ENCODE measurements at regions not wholly inside any gene's neighbourhood (a gene's known extent, or its start where the extent isn't known, plus 50 kb on each side); places are given as distances from the start of the nearest gene placed in this dataset.

DNA sequence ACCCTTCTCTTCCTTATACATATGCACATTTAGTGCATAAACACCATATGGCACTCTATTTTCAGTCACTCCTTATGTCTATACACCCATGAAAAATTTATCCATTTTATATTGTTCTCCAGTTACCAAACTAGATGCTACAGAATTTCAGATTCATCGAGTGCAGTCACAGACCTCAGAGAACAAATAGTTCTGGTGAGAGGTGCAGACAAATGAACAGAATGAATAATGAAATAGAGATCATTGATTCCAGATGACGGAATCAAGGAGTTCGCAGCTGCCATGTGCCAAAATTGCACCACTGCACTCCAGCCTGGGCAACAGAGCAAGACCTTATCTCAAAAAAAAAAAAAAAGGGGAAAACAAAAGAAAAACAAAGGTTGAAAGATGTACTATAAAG, 214.8 kb upstream of the CEP162 start:
- TF ChIP-seq, protein P1, sequence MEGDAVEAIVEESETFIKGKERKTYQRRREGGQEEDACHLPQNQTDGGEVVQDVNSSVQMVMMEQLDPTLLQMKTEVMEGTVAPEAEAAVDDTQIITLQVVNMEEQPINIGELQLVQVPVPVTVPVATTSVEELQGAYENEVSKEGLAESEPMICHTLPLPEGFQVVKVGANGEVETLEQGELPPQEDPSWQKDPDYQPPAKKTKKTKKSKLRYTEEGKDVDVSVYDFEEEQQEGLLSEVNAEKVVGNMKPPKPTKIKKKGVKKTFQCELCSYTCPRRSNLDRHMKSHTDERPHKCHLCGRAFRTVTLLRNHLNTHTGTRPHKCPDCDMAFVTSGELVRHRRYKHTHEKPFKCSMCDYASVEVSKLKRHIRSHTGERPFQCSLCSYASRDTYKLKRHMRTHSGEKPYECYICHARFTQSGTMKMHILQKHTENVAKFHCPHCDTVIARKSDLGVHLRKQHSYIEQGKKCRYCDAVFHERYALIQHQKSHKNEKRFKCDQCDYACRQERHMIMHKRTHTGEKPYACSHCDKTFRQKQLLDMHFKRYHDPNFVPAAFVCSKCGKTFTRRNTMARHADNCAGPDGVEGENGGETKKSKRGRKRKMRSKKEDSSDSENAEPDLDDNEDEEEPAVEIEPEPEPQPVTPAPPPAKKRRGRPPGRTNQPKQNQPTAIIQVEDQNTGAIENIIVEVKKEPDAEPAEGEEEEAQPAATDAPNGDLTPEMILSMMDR (IDR thresholded peaks at IDR 0.05): no peak
- TF ChIP-seq POLR2A (IDR thresholded peaks at IDR 0.05): no peak

All from body of pancreas (tissue), 4 donors.